CD4-positive, alpha-beta T cell (primary cell): ENCODE measurements at regions not wholly inside any gene's neighbourhood (a gene's known extent, or its start where the extent isn't known, plus 50 kb on each side); places are given as distances from the start of the nearest gene placed in this dataset.

ENCODE experiments used
- ATAC-seq: fragments of 200-7000 bp; cut with Tn5 transposase; one replicate; pipeline ENCODE4 v1.10.0; 2022; ENCODE audit warnings: mild to moderate bottlenecking; ENCODE audit not compliant: poor library complexity
- CTCF ChIA-PET: fragments of 350-600 bp; sonication (Branson Sonifier 250); formaldehyde crosslinking; loops from one replicate; lab custom pipeline; 2021; ENCODE audit warnings: antibody characterized with exemption, inconsistent platforms; lab: Charles Lee
- POLR2A ChIA-PET: fragments of 350-600 bp; sonication (Branson Sonifier 250); formaldehyde crosslinking; loops from one replicate; lab custom pipeline; 2021; ENCODE audit warnings: antibody characterized with exemption, inconsistent platforms; lab: Charles Lee
- DNase-seq, 14 experiments: peaks; one replicate each; pipeline ENCODE4 v3.0.0-alpha.2; 2013 to 2020; ENCODE audit warnings: mixed read lengths in 2 of 14
- H3K27ac ChIP-seq, 2 donors: one replicate each; pipeline versions ENCODE4 v1.5.1 to v1.7.0; 2013; ENCODE audit warnings: low read length in 2 of 2, low read depth in 1 of 2, mild to moderate bottlenecking in 1 of 2
- H3K27me3 ChIP-seq, 2 experiments: 1 replicate in 1 of 2; 2 replicates in 1 of 2; pipeline versions ENCODE4 v1.6.1 to v1.7.0; 2013; ENCODE audit warnings: low read length in 2 of 2, control low read depth in 1 of 2, mild to moderate bottlenecking in 1 of 2, moderate library complexity in 1 of 2; ENCODE audit not compliant: insufficient read depth in 2 of 2, control insufficient read depth in 1 of 2
- H3K36me3 ChIP-seq: one replicate; pipeline ENCODE4 v1.6.1; 2013; ENCODE audit warnings: low read length, control low read depth; ENCODE audit not compliant: insufficient read depth
- H3K4me1 ChIP-seq: one replicate; pipeline ENCODE4 v1.6.1; 2013; ENCODE audit warnings: low read length, control low read depth; ENCODE audit not compliant: insufficient read depth
- H3K4me3 ChIP-seq: one replicate; pipeline ENCODE4 v1.5.1; 2013; ENCODE audit warnings: mild to moderate bottlenecking, low read length, moderate library complexity
- H3K9me3 ChIP-seq, 2 experiments: 1 replicate in 1 of 2; 2 replicates in 1 of 2; pipeline versions ENCODE4 v1.6.1 to v1.7.0; 2013; ENCODE audit warnings: low read length in 2 of 2, mild to moderate bottlenecking in 2 of 2, control low read depth in 1 of 2, moderate library complexity in 1 of 2; ENCODE audit not compliant: control insufficient read depth in 1 of 2, insufficient read depth in 1 of 2
- H3K27ac Mint-ChIP-seq: one replicate; pipeline ENCODE4 v1.8.0; 2020; ENCODE audit warnings: mixed read lengths
- H3K27me3 Mint-ChIP-seq: one replicate; pipeline ENCODE4 v1.8.0; 2021; ENCODE audit warnings: mixed read lengths
- H3K36me3 Mint-ChIP-seq: one replicate; pipeline ENCODE4 v1.8.0; 2021; ENCODE audit warnings: low read depth, mixed read lengths
- H3K4me1 Mint-ChIP-seq: one replicate; pipeline ENCODE4 v1.8.0; 2021; ENCODE audit warnings: low read depth, mixed read lengths
- H3K4me3 Mint-ChIP-seq: one replicate; pipeline ENCODE4 v1.8.0; 2020; ENCODE audit warnings: mild to moderate bottlenecking, mixed read lengths
- H3K9me3 Mint-ChIP-seq: one replicate; pipeline ENCODE4 v1.8.0; 2020; ENCODE audit warnings: mixed read lengths
- CTCF ChIP-seq: fragments of 200-600 bp; IDR thresholded peaks from one replicate; pipeline ENCODE4 v1.8.0; 2022; ENCODE audit warnings: antibody characterized with exemption, mild to moderate bottlenecking
- intact Hi-C, 2 experiments: fragments of 100-400 bp; cut with DNase I in 1 of 2; cut with micrococcal nuclease in 1 of 2; formaldehyde crosslinking; loops; one replicate each; pipeline versions ENCODE4 v1.15.1 to v1.9.0; 2023 to 2025; cut with DNase I, micrococcal nuclease

- H3K4me3 Mint-ChIP-seq, result no peak overlapping the region
- no peaks in the 10 kb centered on the region for H3K36me3 Mint-ChIP-seq
- CTCF ChIA-PET, result no interaction called here
- H3K9me3 Mint-ChIP-seq, result no peaks in the 10 kb centered on the region
- ATAC-seq, result no peak
- no peak overlapping the region for H3K27ac ChIP-seq
- no peaks in the 10 kb centered on the region for H3K36me3 ChIP-seq
- H3K9me3 ChIP-seq, result no peaks in the 10 kb centered on the region
- no peak for DNase-seq
- no peak overlapping the region for H3K27ac Mint-ChIP-seq
- peaks cover 37% of the 10 kb centered on the region for H3K27me3 Mint-ChIP-seq
- POLR2A ChIA-PET, result no interaction called here
- no peaks in the 10 kb centered on the region for H3K4me1 ChIP-seq
- H3K27me3 ChIP-seq, result peaks cover 2 to 9% of the 10 kb centered on the region in 2 experiments
- intact Hi-C loops, result no loop called here
- no peaks in the 10 kb centered on the region for H3K4me1 Mint-ChIP-seq
- no peak for TF ChIP-seq CTCF
- no peak overlapping the region for H3K4me3 ChIP-seq
Measured at GRCh38 chr20:46832555-46832954, 62.1 kb upstream of the EYA2 start.

DNA sequence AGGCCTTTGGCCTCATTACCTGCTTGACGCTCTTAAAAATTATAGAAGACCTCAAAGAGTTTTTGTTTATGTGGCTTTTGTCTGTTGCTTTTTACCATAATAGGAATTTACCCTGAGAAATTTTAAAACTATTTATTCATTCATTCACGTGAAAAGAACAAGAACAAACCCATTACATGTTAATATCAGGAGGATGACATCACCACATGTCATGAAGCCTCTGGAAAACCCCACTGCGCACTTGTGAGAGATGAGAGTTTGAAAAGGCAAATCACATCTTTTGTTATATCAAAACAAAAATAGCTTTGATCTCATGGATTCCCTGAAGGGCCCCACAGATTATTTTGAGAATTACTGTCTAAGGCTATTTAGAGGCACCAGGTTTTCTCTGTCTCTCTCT, 61.3 kb upstream of the EYA2 start:
- Histone ChIP-seq H3K27me3 (peaks cover 1 to 2% of the 10 kb centered on the region in 2 experiments), H3K27ac (no peak overlapping the region), H3K4me3 (no peak overlapping the region), H3K4me1 (no peaks in the 10 kb centered on the region), H3K9me3 (no peaks in the 10 kb centered on the region), H3K36me3 (no peaks in the 10 kb centered on the region)
- Mint-ChIP-seq H3K27me3 (peaks cover 34% of the 10 kb centered on the region), H3K4me3 (no peak overlapping the region), H3K4me1 (no peaks in the 10 kb centered on the region), H3K9me3 (no peaks in the 10 kb centered on the region), H3K36me3 (no peaks in the 10 kb centered on the region), H3K27ac (no peak overlapping the region)
- intact Hi-C loops, result no loop called here
- CTCF ChIA-PET, result no interaction called here
- no peak for DNase-seq
- TF ChIP-seq CTCF, result no peak
- POLR2A ChIA-PET, result no interaction called here
- no peak for ATAC-seq

- Mint-ChIP-seq H3K9me3 (no peaks in the 10 kb centered on the region), H3K27me3 (peaks cover 38% of the 10 kb centered on the region), H3K4me3 (no peak overlapping the region), H3K27ac (no peak overlapping the region), H3K4me1 (no peaks in the 10 kb centered on the region), H3K36me3 (no peaks in the 10 kb centered on the region)
- Histone ChIP-seq H3K4me3 (no peak overlapping the region), H3K4me1 (no peaks in the 10 kb centered on the region), H3K27me3 (peaks cover 2 to 5% of the 10 kb centered on the region in 2 experiments), H3K36me3 (no peaks in the 10 kb centered on the region), H3K9me3 (no peaks in the 10 kb centered on the region), H3K27ac (no peak overlapping the region)
- ATAC-seq (no peak), DNase-seq (no peak)
- POLR2A ChIA-PET, result no interaction called here
- intact Hi-C loops, result no loop called here
- CTCF ChIA-PET, result no interaction called here
- no peak for TF ChIP-seq CTCF
Measured at GRCh38 chr20:46835418-46835817, 59.2 kb upstream of the EYA2 start.
